ENCODE measurements at regions not wholly inside any gene's neighbourhood (a gene's known extent, or its start where the extent isn't known, plus 50 kb on each side); places are given as distances from the start of the nearest gene placed in this dataset.
"Not testable (repeated sequence)": the region's sequence is repeated elsewhere in the genome, so short reads cannot be mapped to it uniquely, and the experiment has no call there.

DNA sequence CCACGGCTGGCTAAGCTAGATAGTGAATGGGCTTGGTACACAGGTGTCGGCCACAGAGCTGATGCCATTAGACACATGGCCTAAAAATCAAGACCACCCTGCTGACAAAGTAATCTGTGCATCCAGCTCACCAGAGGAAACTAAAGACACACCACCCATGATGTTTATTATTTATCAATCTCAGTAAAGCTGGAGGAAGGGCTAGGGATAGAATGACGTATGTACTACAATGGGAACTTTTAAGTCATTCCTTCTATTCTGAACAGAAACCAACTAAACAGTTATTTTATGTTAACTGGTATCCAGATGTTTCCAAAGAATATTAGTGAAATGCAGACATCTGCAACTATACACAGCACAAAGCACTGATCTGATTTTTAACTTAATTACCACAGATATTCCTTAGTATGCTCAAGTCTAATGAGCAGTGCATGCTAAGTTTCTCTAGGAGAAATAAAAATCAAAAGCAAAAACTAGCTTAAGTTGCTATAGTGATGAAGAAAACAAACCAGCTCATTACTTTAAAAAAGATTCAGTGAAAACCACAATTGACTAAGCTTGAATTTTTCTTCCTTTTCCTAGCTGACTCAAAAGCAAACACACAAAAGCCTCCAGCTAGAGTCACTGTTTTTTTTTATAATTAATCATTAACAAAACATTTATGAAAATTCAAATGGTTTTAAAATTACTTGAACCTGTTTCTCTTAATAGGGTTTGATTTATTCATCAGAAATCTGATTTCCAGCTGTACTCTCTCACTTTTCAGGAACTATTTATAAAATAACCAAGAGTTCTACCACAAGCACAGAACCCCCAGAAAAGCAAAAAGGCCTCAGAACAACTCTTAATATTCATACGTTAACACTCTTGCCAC lies 129.0 kb upstream of the PTPN20 start:
- not testable (repeated sequence) for H3K36me3 ChIP-seq (ENCODE audit: insufficient read depth, low read length); H3K9me3 ChIP-seq (replicated peaks; ENCODE audit: low read length); H3K4me3 ChIP-seq (ENCODE audit: low read length); H3K27me3 ChIP-seq (ENCODE audit: control insufficient read depth, insufficient read depth, low read length)
- Histone ChIP-seq H3K4me2 (ENCODE audit: low read length) (peak overlapping the region; percentile 54), H3K9ac (ENCODE audit: low read depth, low read length) (peak overlapping the region; percentile 22), H3K4me1 (ENCODE audit: control insufficient read depth, insufficient read depth, low read length) (peaks cover 18% of the 10 kb centered on the region)

DNA sequence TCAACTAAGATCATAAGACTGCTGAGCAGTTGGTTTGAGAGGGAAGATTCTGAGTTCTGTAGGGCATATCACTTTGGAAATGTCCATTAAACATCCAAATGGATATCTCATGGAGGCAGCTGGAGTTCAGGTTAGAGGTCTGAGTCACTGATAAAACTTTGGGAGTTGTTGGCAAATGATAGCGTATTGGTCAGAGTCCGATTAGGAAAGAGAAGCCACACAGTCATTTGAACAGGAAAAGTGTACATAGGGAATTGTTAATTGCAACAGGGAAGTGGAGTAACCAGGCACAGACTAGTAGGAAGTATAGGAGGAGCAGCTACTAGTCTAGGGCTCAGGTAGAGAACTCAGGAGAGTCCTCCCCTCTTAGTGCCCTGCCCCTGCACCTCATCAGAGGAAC lies 126.6 kb upstream of the PTPN20 start:
- H3K9me3 ChIP-seq (replicated peaks; ENCODE audit: low read length); H3K4me2 ChIP-seq (ENCODE audit: low read length); H3K36me3 ChIP-seq (ENCODE audit: insufficient read depth, low read length); H3K4me3 ChIP-seq (ENCODE audit: low read length); H3K27me3 ChIP-seq (ENCODE audit: control insufficient read depth, insufficient read depth, low read length); H3K9ac ChIP-seq (ENCODE audit: low read depth, low read length): not testable (repeated sequence)
- peaks cover 15% of the 10 kb centered on the region for H3K4me1 ChIP-seq (ENCODE audit: control insufficient read depth, insufficient read depth, low read length)

DNA sequence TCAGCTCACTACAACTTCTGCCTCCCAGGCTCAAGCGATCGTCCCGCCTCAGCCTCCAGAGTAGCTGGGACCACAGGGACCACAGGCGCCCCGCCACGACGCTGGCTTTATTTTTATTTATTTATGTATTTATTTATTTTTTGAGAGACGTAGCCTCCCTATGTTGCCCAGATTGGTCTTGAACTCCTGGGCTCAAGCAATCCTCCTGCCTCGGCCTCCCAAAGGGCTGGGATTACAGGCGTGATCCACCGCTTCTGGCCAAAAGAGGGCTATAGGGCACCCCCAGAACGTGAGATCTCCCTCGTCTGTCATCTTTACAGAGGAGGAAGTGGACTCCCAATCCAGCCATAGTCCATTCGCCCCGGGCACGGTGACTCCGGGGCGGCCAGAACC lies 125.1 kb upstream of the PTPN20 start:
- Histone ChIP-seq H3K4me2 (ENCODE audit: low read length) (peak overlapping the region; percentile 82), H3K4me3 (ENCODE audit: low read length) (peak overlapping the region; percentile 80), H3K9ac (ENCODE audit: low read depth, low read length) (peak overlapping the region; percentile 82)
- H3K4me1 ChIP-seq (ENCODE audit: control insufficient read depth, insufficient read depth, low read length); H3K36me3 ChIP-seq (ENCODE audit: insufficient read depth, low read length); H3K27me3 ChIP-seq (ENCODE audit: control insufficient read depth, insufficient read depth, low read length); H3K9me3 ChIP-seq (replicated peaks; ENCODE audit: low read length): not testable (repeated sequence)

DNA sequence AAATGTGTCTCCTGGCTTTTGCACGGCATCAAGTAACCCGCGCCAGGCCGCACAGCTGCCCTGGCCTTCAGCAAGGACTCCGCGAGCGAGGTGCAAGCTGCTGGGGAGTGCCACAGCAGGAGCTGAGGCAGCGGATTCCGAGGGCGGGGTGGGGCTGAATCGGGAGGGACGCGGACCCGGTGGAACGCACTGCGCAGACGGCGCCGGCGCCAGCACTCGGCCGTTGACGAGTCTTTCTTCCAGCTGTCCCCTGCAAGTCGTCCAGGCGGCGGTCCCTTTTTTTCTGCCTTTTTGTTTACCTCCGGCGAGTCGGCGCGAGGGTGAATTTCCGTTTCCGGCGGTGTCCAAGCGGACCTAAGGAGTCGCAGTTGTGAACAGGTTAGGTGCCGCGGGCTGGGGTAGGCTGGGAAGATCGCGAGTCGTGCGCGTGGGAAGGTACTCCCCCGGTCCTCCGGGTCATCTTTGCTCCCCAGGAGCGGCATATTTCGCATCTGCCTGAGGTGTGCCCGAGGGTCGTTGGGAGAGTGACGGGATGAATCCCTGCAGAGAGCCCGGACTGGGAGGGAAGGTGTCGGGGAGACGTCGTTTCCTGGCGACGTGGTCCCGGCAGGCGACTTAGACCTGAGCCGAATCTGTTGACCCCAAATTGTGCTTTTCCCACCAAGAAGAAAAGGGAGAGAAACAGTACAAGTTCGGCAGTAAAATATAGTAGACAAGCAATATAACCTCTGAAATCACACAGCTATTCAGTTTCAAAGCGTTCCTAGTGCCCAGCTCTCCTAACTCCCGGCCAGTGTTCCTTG lies 124.5 kb upstream of the PTPN20 start:
- H3K27me3 ChIP-seq (ENCODE audit: control insufficient read depth, insufficient read depth, low read length); H3K4me1 ChIP-seq (ENCODE audit: control insufficient read depth, insufficient read depth, low read length); H3K36me3 ChIP-seq (ENCODE audit: insufficient read depth, low read length); H3K9me3 ChIP-seq (replicated peaks; ENCODE audit: low read length): not testable (repeated sequence)
- peak overlapping the region; percentile 80 for H3K4me3 ChIP-seq (ENCODE audit: low read length)
- H3K9ac ChIP-seq (ENCODE audit: low read depth, low read length), result peak overlapping the region; percentile 82
- H3K4me2 ChIP-seq (ENCODE audit: low read length), result peak overlapping the region; percentile 82

DNA sequence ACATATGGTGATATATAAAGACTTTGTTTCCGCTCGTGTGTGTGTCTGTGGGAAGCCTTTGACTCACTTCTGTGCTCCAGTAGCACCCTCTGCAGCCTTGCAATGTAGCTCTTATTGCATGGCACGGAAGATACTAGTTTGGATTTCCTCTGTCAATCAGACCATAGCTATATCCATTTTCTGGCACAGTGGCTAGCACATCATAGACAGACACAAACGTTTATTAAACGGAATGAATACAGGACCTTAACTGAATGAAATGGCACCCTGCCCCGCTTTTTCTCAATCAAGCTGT lies 124.0 kb upstream of the PTPN20 start:
- Histone ChIP-seq H3K36me3 (ENCODE audit: insufficient read depth, low read length) (no peaks in the 10 kb centered on the region), H3K9ac (ENCODE audit: low read depth, low read length) (peak overlapping the region; percentile 82), H3K4me2 (ENCODE audit: low read length) (peak overlapping the region; percentile 82), H3K4me1 (ENCODE audit: control insufficient read depth, insufficient read depth, low read length) (no peaks in the 10 kb centered on the region), H3K27me3 (ENCODE audit: control insufficient read depth, insufficient read depth, low read length) (no peaks in the 10 kb centered on the region), H3K9me3 (replicated peaks; ENCODE audit: low read length) (no peaks in the 10 kb centered on the region), H3K4me3 (ENCODE audit: low read length) (peak overlapping the region; percentile 80)

DNA sequence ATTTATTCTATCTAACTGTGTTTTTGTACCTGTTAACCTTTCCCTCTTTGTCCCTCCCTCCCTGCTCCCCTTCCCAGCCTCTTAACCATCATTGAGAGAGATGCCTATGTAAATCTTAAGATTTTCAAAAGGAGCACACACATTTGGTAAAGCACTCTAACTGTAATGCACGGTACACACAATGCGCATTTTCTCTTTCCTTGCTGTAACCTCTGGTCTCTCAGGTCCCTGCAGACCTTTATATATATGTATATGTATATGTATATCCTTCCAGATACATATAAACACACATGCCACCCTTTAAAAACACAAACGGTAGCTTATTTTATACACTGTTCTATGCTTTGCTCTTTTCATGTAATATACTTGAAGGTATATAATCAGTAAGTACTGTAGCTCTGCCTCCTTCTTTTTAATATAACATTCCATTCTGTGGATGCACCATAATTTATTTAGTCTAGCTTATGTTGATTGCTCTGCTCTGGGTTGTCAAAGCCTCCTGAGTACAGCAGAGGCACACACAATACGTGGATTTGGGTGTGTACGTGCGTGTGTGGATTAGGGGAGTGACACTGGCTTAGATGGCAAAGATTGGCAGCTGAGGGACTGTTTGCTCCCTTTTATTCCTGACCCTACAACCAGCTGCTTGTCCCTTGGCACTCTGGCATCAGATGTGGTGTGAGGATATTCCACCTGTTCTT lies 118.4 kb upstream of the PTPN20 start:
- H3K4me3 ChIP-seq (ENCODE audit: low read length); H3K27me3 ChIP-seq (ENCODE audit: control insufficient read depth, insufficient read depth, low read length); H3K9ac ChIP-seq (ENCODE audit: low read depth, low read length); H3K9me3 ChIP-seq (replicated peaks; ENCODE audit: low read length); H3K4me2 ChIP-seq (ENCODE audit: low read length); H3K4me1 ChIP-seq (ENCODE audit: control insufficient read depth, insufficient read depth, low read length); H3K36me3 ChIP-seq (ENCODE audit: insufficient read depth, low read length): not testable (repeated sequence)

DNA sequence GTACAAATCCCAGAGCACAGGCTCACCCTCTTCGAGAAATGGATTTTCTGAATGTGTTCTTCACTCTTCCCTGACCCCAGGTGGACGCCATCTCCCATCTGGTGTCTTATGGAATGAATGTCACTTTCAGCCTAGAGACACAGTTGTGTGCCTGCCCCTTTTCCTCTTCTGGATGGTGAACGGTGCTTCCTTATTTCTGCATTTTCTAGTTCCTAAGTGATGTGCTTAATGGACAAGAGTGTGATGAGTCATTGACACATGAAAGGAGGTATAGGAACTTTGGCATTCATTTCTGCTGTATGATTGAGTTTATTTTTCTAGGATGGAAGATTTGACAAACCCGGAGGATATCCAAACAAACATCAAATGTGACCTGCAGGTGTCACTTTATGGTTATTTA lies 114.9 kb upstream of the PTPN20 start:
- H3K27me3 ChIP-seq (ENCODE audit: control insufficient read depth, insufficient read depth, low read length); H3K4me2 ChIP-seq (ENCODE audit: low read length); H3K4me1 ChIP-seq (ENCODE audit: control insufficient read depth, insufficient read depth, low read length); H3K9me3 ChIP-seq (replicated peaks; ENCODE audit: low read length); H3K36me3 ChIP-seq (ENCODE audit: insufficient read depth, low read length); H3K9ac ChIP-seq (ENCODE audit: low read depth, low read length); H3K4me3 ChIP-seq (ENCODE audit: low read length): not testable (repeated sequence)

DNA sequence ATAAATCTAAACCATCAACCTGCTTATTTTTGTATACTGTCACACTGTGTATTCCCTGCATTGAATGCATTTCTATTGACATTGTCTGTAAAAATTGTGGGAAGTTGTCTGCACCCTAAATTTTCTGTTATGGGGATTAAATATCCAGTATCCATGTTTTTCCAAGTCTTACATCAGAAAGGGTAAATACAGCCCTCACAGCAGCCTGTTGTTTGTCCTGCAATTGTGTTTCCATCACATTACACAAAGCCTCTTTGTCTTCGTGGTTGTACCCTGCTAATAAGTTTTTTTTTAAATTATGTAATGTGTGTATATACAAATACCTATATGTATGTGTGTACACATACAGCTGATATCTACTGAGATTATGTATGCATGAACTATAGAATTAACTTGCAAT lies 109.2 kb upstream of the PTPN20 start:
- H3K4me3 ChIP-seq (ENCODE audit: low read length); H3K9me3 ChIP-seq (replicated peaks; ENCODE audit: low read length); H3K4me1 ChIP-seq (ENCODE audit: control insufficient read depth, insufficient read depth, low read length); H3K4me2 ChIP-seq (ENCODE audit: low read length); H3K27me3 ChIP-seq (ENCODE audit: control insufficient read depth, insufficient read depth, low read length); H3K36me3 ChIP-seq (ENCODE audit: insufficient read depth, low read length); H3K9ac ChIP-seq (ENCODE audit: low read depth, low read length): not testable (repeated sequence)

DNA sequence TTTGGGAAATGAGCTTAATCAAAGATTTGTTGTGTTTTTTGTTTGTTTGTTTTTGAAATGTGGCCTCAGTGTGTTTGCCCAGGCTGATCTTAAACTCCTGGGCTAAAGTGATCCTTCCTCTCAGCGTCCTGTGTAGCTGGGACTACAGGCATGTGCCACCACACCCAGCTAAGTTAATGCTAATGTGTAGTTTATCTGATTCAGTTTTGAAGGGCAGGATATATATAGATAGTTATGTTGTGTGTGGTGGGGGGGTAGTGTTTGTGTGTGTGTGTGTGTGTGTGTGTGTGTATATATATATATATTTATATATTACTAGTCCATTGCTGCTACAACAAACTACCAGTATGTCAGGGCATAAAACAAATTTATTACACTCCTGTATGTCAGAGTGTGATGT lies 108.1 kb upstream of the PTPN20 start:
- not testable (repeated sequence) for H3K4me1 ChIP-seq (ENCODE audit: control insufficient read depth, insufficient read depth, low read length); H3K4me3 ChIP-seq (ENCODE audit: low read length); H3K9ac ChIP-seq (ENCODE audit: low read depth, low read length); H3K36me3 ChIP-seq (ENCODE audit: insufficient read depth, low read length); H3K9me3 ChIP-seq (replicated peaks; ENCODE audit: low read length); H3K27me3 ChIP-seq (ENCODE audit: control insufficient read depth, insufficient read depth, low read length); H3K4me2 ChIP-seq (ENCODE audit: low read length)

DNA sequence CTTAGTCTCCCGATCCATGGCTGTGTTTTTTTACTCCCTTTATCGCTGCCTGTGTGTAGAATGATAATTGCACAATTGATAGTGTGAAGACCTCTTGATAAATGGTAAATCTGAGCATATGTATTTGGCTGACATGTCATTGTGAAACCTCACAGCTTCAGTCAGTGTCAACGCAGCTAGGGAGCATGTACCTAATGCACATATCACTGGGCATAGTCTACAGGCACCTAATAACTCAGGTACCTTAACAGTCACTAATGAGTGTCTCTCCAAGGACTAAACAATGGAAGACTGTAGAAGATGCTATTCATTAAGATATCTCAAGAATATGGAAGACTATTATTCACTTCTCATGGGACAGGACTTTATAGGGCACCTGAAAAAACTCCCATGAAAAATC lies 101.0 kb upstream of the PTPN20 start:
- not testable (repeated sequence) for H3K4me1 ChIP-seq (ENCODE audit: control insufficient read depth, insufficient read depth, low read length); H3K27me3 ChIP-seq (ENCODE audit: control insufficient read depth, insufficient read depth, low read length); H3K36me3 ChIP-seq (ENCODE audit: insufficient read depth, low read length); H3K9me3 ChIP-seq (replicated peaks; ENCODE audit: low read length); H3K4me2 ChIP-seq (ENCODE audit: low read length); H3K4me3 ChIP-seq (ENCODE audit: low read length); H3K9ac ChIP-seq (ENCODE audit: low read depth, low read length)

DNA sequence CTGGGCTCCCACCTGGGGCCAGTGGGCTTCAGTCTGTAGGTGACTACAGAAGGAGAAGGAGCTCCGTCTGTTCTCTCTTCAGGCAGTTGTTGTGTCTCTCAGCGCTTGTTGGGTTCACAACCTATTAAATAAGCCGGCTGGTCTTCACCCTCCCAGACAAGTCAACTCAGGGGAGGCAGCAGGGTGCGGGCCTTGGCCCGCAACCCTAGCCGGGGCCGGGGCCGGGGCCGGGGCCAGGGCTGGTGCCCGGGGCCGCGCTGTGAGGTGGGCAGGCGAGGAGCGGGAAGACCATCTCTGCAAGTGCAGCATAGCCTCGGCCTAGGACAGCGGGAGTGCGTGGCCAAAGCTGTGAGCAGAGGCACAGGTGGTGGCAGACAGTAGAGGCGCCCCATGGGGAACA lies 95.1 kb upstream of the PTPN20 start:
- H3K4me1 ChIP-seq (ENCODE audit: control insufficient read depth, insufficient read depth, low read length); H3K27me3 ChIP-seq (ENCODE audit: control insufficient read depth, insufficient read depth, low read length); H3K9ac ChIP-seq (ENCODE audit: low read depth, low read length); H3K9me3 ChIP-seq (replicated peaks; ENCODE audit: low read length); H3K4me3 ChIP-seq (ENCODE audit: low read length); H3K36me3 ChIP-seq (ENCODE audit: insufficient read depth, low read length); H3K4me2 ChIP-seq (ENCODE audit: low read length): not testable (repeated sequence)

Data from skeletal muscle satellite cell (primary cell).